HG03064 (cell line): ENCODE measurements at regions not wholly inside any gene's neighbourhood (a gene's known extent, or its start where the extent isn't known, plus 50 kb on each side); places are given as distances from the start of the nearest gene placed in this dataset.
A peak's percentile ranks its signal among the peaks of the same experiment; 100 is the strongest.
"Not testable (repeated sequence)": the region's sequence is repeated elsewhere in the genome, so short reads cannot be mapped to it uniquely, and the experiment has no call there.

Experiments
- ATAC-seq: cut with Tn5 transposase; IDR thresholded peaks from one replicate; pipeline ENCODE4 v1.9.1; 2021; ENCODE audit warnings: low read depth; ENCODE audit not compliant: unreplicated experiment

DNA sequence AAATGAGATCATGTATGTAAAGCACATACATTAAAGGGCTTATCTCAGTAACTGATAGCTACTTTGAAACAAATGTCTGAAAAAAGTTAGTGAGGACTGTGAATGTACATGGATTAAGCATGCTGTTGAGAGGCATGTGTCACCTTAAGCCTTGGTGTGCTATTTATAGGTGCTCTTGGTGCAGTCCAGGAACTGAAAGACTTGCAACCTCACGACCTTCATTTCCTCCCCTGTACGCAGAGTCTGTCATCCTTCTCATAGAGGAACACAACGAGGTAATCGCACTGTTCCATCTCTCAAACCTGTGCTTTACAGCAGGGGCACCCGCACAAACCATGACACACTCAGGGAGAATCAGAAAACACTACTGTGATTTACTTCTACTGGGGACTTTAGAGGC is 65.6 kb downstream of the UFM1 start:
- peak; percentile 99 for ATAC-seq

DNA sequence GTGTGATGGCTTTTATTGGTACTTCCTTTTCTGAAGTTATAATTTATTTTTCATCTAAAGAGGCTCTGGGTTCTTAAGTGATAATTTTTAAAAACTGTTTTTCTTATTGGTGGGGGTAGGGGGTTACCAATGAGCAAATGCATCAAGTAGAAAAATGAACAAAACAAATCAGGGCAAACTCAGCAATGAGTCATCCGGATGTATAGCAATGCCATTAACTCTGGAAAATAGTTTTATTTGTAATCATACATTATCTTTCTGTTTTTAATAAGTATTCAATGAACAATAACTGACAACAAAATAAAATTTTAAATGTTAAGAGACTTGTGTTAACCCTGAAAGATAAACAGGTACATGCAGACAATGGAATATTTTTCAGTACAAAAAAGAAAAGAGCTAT is 67.6 kb downstream of the UFM1 start:
- ATAC-seq: no peak

DNA sequence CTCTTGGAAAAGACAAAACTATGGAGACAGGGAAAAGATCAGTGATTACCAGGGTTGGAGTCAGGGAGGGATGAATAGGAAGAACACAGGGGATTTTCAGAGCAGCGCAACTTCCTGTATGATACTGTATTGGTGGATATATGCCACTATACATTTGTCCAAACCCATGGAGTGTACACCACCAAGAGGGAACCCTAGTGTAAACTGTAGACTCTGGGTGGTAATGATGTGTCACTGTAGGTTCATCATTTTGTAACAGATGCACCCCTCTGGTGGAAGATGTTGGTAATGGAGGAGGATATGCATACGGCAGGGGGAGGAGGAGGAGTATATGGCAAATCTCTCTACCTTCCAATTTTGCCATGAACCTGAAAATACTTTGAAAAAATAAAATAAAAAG is 68.1 kb downstream of the UFM1 start:
- ATAC-seq: no peak

DNA sequence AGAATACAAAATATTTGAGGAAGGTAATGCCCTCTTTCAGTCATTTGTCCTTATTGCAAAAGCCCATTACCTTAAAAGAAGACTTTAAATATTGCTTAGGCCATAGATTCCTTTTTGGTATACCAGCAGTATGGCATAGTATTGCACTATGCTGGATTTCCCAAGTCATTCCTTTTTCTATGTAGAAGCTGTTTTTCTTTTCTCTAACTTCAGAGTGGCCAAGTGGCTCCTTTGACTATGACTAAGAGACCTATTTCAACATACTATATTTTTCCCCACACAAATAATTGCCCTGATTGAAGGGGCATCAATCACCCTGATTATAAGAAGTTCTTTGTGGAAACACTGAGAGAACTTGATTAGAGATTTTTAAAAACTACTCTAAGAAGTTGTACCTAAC is 68.6 kb downstream of the UFM1 start:
- no peak for ATAC-seq

DNA sequence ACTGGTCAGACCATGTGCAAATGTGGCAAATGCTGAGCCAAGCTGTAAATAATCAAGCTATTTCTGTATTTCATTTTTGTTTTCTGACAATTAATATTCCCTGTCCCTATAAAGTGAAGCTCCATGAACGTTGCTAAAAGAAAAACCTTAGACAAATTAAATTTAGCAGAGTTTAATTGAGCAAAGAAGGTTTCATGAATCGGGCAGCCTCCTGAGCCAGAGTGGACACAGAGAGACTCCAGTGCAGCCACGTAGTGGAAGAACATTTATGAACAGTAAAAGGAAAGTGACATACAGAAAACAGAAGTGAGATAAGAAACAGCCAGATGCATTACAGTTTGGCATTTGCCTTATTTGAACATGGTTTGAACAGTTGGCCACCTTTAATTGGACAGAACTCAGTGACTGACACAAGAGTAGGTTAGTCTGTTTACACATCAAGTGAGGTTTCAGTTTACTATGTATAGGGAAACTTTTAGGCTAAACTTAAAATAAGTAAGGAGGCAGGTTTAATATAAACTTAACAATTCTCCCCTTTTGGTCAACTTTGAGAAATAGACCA is 69.7 kb downstream of the UFM1 start:
- ATAC-seq: no peak

DNA sequence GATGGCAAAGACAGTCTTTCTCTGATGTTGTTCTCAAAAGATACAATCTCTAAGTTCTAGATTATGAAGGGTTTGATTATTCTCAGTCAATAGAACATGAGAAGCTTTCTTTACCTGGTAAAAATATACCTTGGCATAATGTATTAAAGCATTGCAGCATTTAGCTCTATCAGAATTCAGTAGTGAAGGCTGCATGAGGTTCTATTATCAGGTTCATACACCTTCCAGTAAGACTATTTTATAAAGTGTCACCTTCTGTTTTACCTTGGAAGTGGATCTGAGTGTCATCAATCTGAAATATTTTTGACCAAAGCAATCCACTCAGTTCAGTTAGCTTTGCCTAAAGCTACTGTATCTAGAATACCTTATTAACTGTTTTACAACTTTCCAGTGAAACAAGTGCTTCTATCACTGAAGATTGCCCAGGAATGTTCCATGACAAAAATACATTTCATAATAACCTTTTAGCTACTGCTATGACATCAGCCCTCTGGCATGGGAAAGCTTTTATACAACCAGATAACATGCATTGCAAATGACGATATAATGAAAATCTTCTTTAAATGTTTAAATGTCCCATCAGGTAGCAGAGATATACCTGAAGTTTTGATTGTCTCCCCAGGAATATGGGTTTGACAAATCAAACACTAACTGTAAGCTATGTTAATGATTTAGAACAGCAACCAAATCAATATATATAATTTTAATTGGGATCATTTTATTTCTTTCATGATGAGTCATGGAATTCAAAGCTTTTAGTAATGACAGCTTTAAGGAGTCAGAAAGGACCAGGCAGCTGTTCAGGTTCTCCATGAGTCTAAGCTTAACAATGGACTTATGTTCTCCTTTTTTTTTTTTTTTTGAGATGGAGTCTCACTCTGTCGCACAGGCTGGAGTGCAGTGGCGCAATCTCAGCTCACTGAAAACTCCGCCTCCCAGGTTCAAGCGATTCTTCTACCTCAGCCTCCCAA is 72.2 kb downstream of the UFM1 start:
- no peak for ATAC-seq

DNA sequence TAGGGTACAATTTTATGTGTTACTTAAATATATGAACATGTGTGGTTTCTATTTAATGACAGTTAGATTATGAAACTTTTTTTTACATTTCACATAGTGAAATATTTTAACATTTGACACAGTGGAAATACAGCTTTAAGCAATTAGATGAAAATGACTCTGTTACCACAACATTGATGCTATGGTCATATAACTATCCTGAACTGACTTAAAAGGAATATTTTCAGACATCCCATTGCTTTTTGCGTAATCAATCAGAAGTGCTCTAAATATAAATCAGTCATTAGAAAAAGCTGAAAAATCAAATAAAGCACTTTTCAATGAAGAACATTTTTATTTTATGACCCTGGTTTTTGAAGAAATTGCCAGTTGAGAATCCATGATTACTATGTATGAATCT is 80.3 kb downstream of the UFM1 start:
- ATAC-seq: no peak

DNA sequence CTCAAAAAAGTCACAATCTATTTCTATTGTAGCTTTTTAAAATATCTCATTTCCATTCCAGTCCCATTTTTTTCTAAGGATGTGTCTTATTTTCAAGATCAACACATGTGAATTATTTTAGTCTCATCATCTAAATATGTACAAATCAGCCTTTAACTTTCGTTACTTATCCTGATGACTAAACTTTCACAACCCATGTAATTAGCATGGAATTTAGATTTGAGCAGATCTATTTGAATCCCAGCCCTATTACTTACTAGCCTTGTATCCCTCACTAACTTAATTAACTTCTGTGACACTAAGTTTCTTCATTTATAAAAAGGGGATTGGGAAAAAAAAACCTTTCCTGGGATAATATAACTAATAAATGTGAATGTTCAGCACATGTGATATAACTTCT is 81.1 kb downstream of the UFM1 start:
- no peak for ATAC-seq

DNA sequence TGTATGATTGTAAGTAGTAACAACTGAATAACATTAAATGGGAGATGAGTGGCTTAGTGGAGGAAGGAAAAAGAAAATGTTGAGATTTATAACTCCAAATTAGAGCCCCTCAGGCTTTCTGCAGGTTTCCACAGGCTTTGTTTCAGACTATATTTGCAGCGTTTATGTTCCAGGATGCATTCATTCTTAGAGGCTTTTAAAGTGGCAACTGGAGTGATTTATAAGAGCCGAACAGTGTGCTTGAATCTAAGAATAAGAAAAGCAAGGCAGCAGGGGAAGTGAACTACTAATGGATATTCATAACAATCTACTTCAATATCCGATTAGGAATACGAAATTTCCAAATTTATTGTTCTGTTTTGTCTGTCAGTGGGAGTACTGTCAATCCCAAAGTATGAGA is 91.0 kb downstream of the UFM1 start:
- no peak for ATAC-seq

DNA sequence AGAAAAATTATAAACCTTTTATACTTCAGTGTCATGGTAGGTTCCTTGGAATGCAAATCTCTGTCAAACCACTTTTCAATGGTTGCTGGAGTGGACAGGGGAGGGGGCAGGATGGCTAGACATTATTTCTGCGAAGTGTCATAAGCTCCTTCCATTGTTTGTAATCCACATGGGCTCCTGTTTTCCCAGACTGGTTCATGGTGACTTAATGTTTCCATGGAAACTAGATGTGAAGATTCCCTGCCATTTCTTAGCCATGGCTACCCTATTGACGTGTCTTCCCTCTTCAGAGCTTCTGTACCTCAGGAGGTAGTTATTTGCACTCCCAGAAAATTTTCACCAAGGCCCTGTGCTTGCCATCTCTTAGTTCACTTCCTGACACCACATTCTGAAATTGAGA is 95.3 kb downstream of the UFM1 start:
- no peak for ATAC-seq

DNA sequence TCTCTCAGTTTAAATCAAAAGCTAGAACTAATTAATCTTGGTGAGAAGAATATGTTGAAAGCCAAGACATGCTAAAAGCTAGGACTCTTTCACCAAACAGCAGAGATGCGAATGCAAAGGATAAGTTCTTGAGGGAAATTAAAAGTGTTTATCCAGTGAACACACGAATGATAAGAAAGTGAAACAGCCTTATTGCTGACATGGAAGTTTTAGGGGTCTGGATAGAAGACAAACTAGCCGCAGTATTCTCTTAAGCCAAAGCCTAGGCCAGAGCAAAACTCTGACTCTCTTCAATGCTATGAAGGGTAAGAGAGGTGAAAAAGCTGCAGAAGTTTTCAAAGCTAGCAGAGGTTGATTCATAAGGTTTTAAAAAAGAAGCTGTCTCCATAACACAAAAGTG is 103.0 kb downstream of the UFM1 start:
- ATAC-seq: no peak

DNA sequence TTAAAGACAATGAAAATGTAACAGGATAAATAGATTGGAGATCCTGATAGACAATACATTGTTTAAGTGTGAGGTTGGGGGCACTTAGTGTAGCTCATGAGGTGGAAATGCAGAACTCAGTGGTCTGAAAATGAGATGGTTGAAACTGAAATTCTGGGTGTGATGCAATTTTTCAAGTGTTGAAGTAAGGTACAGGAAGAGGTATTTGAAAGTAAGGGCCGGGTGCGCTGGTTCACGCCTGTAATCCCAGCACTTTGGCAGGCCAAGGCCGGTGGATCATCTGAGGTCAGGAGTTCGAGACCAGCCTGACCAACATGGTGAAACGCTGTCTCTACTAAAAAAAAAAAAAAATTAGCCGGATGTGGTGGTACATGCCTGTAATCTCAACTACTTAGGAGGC is 113.0 kb downstream of the UFM1 start:
- no peak for ATAC-seq

DNA sequence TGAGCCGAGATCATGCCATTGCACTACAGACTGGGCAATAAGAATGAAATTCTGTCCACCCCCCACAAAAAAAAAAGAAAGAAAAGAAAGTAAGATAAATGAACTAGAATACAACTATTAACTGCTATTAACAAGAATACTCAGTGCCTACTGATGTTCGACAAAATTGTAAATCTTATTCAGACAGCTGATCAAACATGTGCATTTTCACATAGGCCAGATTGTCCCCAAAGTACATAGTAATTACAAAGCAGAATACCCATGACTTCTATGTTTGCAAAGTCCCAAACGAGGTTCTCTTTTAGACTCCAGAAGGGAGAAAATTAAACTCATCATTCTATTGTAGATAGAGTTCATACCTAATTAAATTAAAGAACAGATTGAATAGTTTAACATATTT is 113.4 kb downstream of the UFM1 start:
- ATAC-seq: no peak

DNA sequence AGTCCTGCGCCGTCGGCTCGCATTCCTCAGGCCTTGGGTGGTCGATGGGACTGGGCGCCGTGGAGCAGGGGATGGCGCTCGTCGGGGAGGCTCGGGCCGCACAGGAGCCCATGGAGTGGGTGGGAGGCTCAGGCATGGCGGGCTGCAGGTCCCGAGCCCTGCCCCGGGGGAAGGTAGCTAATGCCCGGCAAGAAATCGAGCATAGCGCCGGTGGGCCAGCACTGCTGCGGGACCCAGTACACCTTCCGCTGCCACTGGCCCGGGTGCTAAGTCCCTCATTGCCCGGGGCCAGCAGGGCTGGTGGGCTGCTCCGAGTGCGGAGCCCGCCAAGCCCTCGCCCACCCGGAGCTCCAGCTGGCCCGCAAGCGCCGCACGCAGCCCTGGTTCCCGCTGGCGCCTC is 122.8 kb downstream of the UFM1 start:
- not testable (repeated sequence) for ATAC-seq

DNA sequence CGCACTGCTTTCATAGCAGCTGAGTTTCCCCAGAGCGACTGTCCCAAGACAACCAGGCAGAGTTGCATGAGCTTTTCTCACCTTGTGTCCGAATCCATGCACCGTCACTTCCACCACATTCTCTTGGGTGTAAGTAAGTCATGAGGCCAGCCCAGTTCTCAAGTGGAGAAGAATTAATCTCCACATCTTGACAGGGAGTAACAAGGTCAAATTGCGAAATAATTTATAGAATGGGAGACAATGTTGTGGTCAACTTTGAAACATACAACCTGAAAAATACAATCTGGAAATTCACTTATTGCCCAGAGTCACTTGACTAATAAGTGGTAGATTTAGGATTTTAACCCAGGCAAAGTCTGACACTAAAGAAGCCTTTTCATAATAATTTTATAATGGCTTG is 123.7 kb downstream of the UFM1 start:
- no peak for ATAC-seq

DNA sequence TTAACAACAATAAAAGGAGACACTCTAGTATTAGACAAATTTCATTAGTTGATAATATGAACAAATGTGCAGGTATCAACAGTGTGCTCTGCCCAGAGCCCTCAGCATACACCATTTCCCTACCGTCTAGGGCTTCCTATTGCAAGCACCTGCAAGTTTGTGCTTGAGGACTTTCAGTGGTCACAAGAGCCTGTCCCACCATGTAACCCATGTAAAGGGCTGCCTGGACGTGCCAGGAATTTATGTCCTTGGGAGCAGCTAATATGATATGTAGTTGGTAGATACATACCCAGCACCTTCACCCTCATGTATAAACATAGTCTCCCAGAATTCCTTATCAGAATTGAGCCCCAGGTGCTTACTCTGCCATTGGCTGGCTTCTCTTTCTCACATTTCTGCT is 128.0 kb downstream of the UFM1 start:
- no peak for ATAC-seq

DNA sequence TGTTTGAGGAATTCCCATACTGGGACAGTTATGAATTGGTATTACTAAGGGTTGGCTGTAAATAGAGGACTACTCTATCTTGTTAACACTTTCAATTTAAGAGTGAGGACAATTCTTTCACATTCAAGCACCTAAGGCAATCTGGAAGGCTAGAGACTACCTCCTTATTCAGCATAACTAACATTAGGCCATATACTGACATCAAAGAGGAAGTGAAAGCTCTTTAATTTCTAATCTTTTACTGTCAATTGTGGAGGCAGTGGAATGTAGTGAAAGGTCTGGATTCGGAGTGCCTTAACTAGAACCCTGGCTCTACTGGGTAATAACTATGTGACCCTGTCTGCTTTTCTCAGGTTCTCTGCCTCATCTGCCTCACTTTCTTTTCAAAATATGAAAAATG is 134.0 kb downstream of the UFM1 start:
- no peak for ATAC-seq

DNA sequence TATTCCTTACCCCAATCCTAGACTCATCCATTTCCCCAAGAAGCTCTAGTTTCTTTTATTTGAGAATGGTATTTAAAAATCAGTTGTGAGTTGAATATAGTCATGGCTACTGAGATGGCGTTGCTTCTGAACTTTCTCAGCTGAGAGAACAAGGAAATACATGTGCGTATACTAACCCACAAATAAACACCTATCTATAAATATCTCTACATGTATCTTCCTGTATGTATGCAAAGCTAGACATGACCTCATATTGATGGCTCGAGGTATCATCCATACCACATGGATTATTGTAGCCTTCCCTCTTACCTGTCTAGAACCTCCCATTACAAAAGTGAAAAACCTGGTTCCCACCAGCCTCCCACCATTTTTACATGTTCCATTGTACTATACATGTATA is 141.0 kb downstream of the UFM1 start:
- ATAC-seq: no peak

DNA sequence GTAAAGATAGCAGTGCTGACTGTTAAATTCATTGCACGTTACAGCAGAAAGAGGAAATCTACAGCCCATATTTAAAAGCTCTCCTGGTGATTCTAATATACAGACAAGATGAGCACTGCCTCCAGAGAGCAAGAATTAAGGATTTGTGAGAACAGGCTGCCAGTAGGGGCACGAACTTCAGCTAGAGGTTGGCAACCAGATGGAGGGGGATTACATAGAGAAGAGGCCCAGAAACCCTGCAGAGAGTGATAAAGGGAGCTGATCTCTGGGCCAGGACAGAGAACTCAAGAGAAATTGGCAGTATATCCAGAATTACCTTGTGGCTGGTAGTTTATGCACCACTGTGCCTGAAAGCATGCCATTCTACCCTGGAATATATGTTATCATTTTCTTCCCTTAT is 144.8 kb downstream of the UFM1 start:
- no peak for ATAC-seq

DNA sequence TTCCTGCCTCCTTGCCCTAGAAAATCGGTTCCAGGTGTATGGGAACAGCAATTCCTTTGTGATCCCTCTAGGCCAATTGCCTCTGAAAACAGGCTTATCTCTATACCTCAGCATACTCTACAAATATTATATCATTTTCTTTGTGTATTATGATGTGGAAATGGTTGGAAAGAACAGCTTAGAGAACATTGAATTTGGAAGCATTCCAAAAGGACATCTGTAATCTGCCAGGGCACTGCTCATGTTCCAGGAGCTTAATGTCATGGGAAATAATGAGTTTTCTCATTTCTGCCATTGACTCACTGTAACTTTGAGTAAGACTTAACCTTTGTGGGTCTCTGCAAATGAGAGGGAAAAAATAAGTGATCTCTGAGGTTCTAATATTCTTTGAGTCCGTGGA is 147.3 kb downstream of the UFM1 start:
- ATAC-seq: no peak

DNA sequence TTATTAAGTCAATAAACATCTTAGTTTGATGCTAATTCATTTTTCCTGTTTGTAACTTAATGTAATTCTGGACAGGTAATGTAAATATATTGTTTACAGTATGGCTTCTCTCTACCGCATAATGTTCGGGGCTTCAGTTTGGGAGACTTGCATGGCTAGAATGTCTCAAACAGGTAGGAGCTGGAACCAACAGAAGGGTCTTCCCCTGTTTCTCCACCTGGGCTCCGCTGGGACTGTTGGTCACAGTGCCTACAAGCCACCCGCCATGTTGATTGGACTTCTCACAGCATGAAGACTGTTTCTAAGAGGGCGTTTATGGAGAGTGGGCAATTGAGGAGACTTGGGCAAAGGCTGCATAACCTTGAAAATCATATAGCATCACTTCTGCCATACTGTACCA is 148.6 kb downstream of the UFM1 start:
- ATAC-seq: no peak

DNA sequence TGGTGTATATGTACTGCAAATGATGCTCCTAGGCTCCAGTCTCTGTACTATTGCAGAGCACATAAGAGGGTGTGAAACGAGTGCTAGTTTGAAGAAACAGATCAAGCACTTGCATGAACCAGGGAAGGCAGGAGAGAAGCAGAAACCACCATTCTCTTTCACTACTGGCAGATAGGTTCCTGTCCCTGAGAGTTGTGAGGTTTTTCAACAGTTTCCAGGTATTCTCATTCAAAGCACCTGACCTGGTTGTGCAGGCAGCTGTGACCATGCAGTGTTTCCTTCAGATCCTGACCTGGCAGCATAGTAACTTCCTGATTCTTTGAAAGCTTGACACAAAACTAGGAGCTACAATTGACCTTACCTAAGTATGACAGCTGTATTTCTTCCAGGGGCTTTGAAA is 164.9 kb downstream of the UFM1 start:
- ATAC-seq: no peak
